Uterus (tissue), 3 donors: ENCODE measurements at regions not wholly inside any gene's neighbourhood (a gene's known extent, or its start where the extent isn't known, plus 50 kb on each side); places are given as distances from the start of the nearest gene placed in this dataset.
"Not testable (repeated sequence)": the region's sequence is repeated elsewhere in the genome, so short reads cannot be mapped to it uniquely, and the experiment has no call there.

Experiments
- DNase-seq, 2 donors: peaks; one replicate each; pipeline ENCODE4 v3.0.0-alpha.2; 2019 to 2020
- H3K27ac ChIP-seq, 2 donors: fragments of 200-600 bp; sonication (generic); 1 replicate in 1 of 2; 2 replicates in 1 of 2; pipeline ENCODE4 v1.5.1; 2016 to 2018
- H3K27me3 ChIP-seq, 2 donors: fragments of 200-600 bp; sonication (generic); one replicate each; pipeline ENCODE4 v1.5.1; 2018 to 2019; ENCODE audit warnings: control low read depth in 1 of 2
- H3K36me3 ChIP-seq, 2 donors: fragments of 200-600 bp; sonication (generic); one replicate each; pipeline ENCODE4 v1.5.1; 2019; ENCODE audit warnings: control low read depth in 1 of 2
- H3K4me1 ChIP-seq, 2 donors: fragments of 200-600 bp; sonication (generic); one replicate each; pipeline ENCODE4 v1.5.1; 2018 to 2019; ENCODE audit warnings: control low read depth in 1 of 2
- H3K4me3 ChIP-seq, 2 donors: fragments of 200-600 bp; sonication (generic); 1 replicate in 1 of 2; 2 replicates in 1 of 2; pipeline ENCODE4 v1.5.1; 2018 to 2019; ENCODE audit warnings: mild to moderate bottlenecking in 1 of 2
- H3K9me3 ChIP-seq, 2 donors: fragments of 200-600 bp; sonication (generic); one replicate each; pipeline ENCODE4 v1.5.1; 2019; ENCODE audit warnings: control low read depth in 1 of 2
- POLR2A ChIP-seq, 2 donors: fragments of 450-650 bp; IDR thresholded peaks; one replicate each; pipeline ENCODE4 v1.6.1; 2016; ENCODE audit warnings: antibody characterized with exemption in 2 of 2, mild to moderate bottlenecking in 1 of 2, moderate library complexity in 1 of 2
- intact Hi-C: fragments of 100-400 bp; cut with DNase I; formaldehyde crosslinking; loops from one replicate; pipeline ENCODE4 v1.15.1; 2023; ENCODE audit warnings: low total_unique reads
- TF ChIP-seq, protein P1 (sequence below), 4 experiments: fragments of 200-600 bp in 2 of 4; fragments of 450-650 bp in 2 of 4; sonication (generic) in 2 of 4; IDR thresholded peaks; one replicate each; pipeline ENCODE4 v1.5.1; 2016 to 2019; ENCODE audit warnings: antibody characterized with exemption in 4 of 4, mild to moderate bottlenecking in 2 of 4, moderate library complexity in 1 of 4
- donor health status: DM: yes; HTN: yes; CAD: no.

GRCh38 chr2:87364379-87364778 lies 342.7 kb upstream of the PLGLB1 start:
- H3K4me3 ChIP-seq, H3K4me1 ChIP-seq, intact Hi-C loops, H3K9me3 ChIP-seq, DNase-seq, H3K27me3 ChIP-seq, H3K27ac ChIP-seq, H3K36me3 ChIP-seq: not testable (repeated sequence)

DNA sequence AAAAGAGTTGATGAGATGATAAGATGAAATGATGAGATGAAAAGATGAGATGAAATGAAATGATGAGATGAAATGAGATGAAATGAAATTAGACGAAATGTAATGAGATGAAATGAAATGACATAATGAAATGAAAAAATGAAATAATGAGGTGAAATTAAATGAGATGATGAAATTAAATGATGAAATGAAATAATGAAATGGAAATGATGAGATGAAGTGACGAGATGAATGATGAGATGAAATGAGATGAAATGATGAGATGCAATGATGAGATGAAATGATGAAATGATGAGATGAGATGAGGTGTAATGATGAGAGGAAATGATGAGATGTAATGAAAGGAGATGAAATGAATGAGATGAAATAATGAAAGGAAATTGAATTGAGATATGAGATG lies 343.4 kb upstream of the PLGLB1 start:
- H3K4me1 ChIP-seq, H3K4me3 ChIP-seq, DNase-seq, H3K36me3 ChIP-seq, H3K9me3 ChIP-seq, intact Hi-C loops, H3K27ac ChIP-seq, H3K27me3 ChIP-seq: not testable (repeated sequence)

DNA sequence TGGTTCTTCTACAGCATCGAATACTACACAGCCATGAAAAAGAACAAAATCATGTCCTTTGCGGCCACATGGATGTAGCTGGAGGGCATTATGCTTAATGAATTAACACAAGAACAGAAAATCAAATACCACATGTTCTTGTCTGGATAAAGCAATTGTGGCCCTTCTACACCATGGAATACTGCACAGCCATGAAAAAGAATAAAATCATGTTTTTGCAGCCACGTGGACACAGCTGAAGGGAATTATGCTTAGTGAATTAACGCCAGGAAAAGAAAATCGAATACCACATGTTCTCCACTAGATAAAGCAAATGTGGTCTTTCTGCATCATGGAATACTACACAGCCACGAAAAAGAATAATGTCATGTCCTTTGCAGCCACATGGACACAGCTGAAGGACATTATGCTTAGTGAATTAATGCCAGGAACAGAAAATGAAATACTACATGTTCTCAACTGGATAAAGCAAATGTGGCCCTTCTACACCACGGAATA lies 361.8 kb upstream of the PLGLB2 start:
- H3K4me3 ChIP-seq, H3K4me1 ChIP-seq, H3K27ac ChIP-seq, intact Hi-C loops, H3K36me3 ChIP-seq, H3K9me3 ChIP-seq, DNase-seq, H3K27me3 ChIP-seq: not testable (repeated sequence)

GRCh38 chr2:87395784-87396183 lies 352.1 kb upstream of the PLGLB2 start:
- H3K27ac ChIP-seq, H3K4me1 ChIP-seq, H3K4me3 ChIP-seq, DNase-seq, H3K36me3 ChIP-seq, H3K9me3 ChIP-seq, intact Hi-C loops, H3K27me3 ChIP-seq: not testable (repeated sequence)

DNA sequence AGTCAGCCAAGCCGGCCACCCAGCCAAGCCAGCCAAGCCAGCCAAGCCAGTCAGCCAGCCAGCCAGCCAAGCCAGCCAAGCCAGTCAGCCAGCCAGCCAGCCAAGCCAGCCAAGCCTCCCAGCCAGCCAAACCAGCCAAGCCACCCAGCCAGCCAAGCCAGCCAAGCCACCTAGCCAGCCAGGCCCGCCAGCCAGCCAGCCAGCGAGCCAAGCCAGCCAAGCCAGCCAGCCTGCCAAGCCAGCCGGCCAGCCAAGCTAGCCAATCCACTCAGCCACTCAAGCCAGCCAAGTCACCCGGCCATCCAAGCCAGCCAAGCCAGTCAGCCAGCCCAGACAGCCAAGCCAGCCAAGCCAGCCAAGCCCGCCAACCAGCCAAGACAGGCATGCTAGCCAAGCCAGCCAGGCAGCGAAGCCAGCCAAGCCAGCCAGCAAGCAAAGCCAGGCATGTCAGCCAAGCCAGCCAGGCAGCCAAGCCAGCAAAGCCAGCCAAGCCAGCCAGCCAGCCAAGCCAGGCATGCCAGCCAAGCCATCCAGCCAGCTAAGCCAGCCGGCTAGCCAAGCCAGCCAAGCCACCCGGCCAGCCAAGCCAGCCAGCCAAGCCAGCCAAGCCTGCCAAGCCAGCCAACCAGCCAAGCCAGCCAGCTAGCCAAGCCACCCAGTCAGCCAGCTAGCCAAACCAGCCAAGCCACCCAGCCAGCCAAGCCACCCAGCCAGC lies 351.2 kb upstream of the PLGLB2 start:
- H3K27ac ChIP-seq, H3K4me3 ChIP-seq, H3K9me3 ChIP-seq, DNase-seq, H3K36me3 ChIP-seq, H3K27me3 ChIP-seq, intact Hi-C loops, H3K4me1 ChIP-seq: not testable (repeated sequence)

DNA sequence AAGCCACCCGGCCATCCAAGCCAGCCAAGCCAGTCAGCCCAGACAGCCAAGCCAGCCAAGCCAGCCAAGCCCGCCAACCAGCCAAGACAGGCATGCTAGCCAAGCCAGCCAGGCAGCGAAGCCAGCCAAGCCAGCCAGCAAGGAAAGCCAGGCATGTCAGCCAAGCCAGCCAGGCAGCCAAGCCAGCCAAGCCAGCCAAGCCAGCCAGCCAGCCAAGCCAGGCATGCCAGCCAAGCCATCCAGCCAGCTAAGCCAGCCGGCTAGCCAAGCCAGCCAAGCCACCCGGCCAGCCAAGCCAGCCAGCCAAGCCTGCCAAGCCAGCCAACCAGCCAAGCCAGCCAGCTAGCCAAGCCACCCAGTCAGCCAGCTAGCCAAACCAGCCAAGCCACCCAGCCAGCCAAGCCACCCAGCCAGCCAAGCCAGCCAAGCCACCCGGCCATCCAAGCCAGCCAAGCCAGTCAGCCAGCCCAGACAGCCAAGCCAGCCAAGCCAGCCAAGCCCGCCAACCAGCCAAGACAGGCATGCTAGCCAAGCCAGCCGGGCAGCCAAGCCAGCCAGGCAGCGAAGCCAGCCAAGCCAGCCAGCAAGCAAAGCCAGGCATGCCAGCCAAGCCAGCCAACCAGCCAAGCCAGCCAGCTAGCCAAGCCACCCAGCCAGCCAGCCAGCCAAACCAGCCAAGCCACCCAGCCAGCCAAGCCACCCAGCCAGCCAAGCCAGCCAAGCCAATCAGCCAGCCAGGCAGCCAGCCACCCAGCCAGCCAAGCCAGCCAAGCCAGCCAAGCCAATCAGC lies 350.4 kb upstream of the PLGLB2 start:
- DNase-seq, H3K36me3 ChIP-seq, H3K4me1 ChIP-seq, H3K4me3 ChIP-seq, H3K27ac ChIP-seq, H3K9me3 ChIP-seq, H3K27me3 ChIP-seq, intact Hi-C loops: not testable (repeated sequence)

- intact Hi-C loops, DNase-seq, H3K36me3 ChIP-seq, H3K4me1 ChIP-seq, H3K9me3 ChIP-seq, H3K27me3 ChIP-seq, H3K4me3 ChIP-seq, H3K27ac ChIP-seq: not testable (repeated sequence)
Measured at GRCh38 chr2:87398567-87399305, 349.2 kb upstream of the PLGLB2 start.

GRCh38 chr2:87401726-87402345 lies 346.1 kb upstream of the PLGLB2 start:
- no peaks in the 10 kb centered on the region for H3K36me3 ChIP-seq
- no peaks in the 10 kb centered on the region for H3K4me1 ChIP-seq
- no peak overlapping the region for H3K27ac ChIP-seq
- peaks cover 0 to 4% of the 10 kb centered on the region in 2 donors for H3K9me3 ChIP-seq
- TF ChIP-seq, protein P1, sequence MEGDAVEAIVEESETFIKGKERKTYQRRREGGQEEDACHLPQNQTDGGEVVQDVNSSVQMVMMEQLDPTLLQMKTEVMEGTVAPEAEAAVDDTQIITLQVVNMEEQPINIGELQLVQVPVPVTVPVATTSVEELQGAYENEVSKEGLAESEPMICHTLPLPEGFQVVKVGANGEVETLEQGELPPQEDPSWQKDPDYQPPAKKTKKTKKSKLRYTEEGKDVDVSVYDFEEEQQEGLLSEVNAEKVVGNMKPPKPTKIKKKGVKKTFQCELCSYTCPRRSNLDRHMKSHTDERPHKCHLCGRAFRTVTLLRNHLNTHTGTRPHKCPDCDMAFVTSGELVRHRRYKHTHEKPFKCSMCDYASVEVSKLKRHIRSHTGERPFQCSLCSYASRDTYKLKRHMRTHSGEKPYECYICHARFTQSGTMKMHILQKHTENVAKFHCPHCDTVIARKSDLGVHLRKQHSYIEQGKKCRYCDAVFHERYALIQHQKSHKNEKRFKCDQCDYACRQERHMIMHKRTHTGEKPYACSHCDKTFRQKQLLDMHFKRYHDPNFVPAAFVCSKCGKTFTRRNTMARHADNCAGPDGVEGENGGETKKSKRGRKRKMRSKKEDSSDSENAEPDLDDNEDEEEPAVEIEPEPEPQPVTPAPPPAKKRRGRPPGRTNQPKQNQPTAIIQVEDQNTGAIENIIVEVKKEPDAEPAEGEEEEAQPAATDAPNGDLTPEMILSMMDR (IDR thresholded peaks at IDR 0.05), result no peak
- TF ChIP-seq POLR2A (IDR thresholded peaks at IDR 0.05), result no peak
- intact Hi-C loops, result no loop called here
- H3K27me3 ChIP-seq, result no peaks in the 10 kb centered on the region
- DNase-seq, result no peak
- no peak overlapping the region for H3K4me3 ChIP-seq
